ENCODE measurements at regions not wholly inside any gene's neighbourhood (a gene's known extent, or its start where the extent isn't known, plus 50 kb on each side); places are given as distances from the start of the nearest gene placed in this dataset.

GRCh38 chr3:72338942-72339669, 509.1 kb downstream of the SHQ1 start:
- Histone ChIP-seq H3K4me3 (no peak overlapping the region), H3K27ac (peak overlapping the region; percentile 10 to 67 (median 42)), H3K4me1 (peaks cover 8 to 13% of the 10 kb centered on the region in 2 donors), H3K27me3 (no peaks in the 10 kb centered on the region), H3K9me3 (no peaks in the 10 kb centered on the region), H3K36me3 (no peaks in the 10 kb centered on the region)
- intact Hi-C loops (cut with DNase I; ENCODE audit: low total_unique reads) (loop anchor here (2.0 kb wide), 1 partner anchor 108 kb away; the partner anchor contains the start of gene RYBP), in situ Hi-C loops (cut with MboI; ENCODE audit: low sequenced_read_pairs in 4 of 4) (no loop called here)
- peak; percentile 86 to 87 for ATAC-seq
- peak; percentile 72 to 81 for DNase-seq
- TF ChIP-seq POLR2A (IDR thresholded peaks at IDR 0.05) (no peak), CTCF (IDR thresholded peaks at IDR 0.05 in 4 of 5, conservative IDR thresholded peaks at IDR 0.05 in 1 of 5) (no peak)

GRCh38 chr3:72338082-72338941, 509.9 kb downstream of the SHQ1 start:
- no peak for TF ChIP-seq POLR2A (IDR thresholded peaks at IDR 0.05)
- TF ChIP-seq CTCF (IDR thresholded peaks at IDR 0.05 in 4 of 5, conservative IDR thresholded peaks at IDR 0.05 in 1 of 5): no peak
- no peaks in the 10 kb centered on the region for H3K9me3 ChIP-seq
- no peaks in the 10 kb centered on the region for H3K36me3 ChIP-seq
- ATAC-seq (no peak), DNase-seq (no peak)
- in situ Hi-C loops (cut with MboI; ENCODE audit: low sequenced_read_pairs in 4 of 4): no loop called here
- H3K4me1 ChIP-seq: peaks cover 8 to 13% of the 10 kb centered on the region in 2 donors
- H3K4me3 ChIP-seq: no peak overlapping the region
- H3K27me3 ChIP-seq: no peaks in the 10 kb centered on the region
- peak overlapping the region; percentile 10 to 67 (median 40) for H3K27ac ChIP-seq
- intact Hi-C loops (cut with DNase I; ENCODE audit: low total_unique reads): loop anchor here (2.0 kb wide), 1 partner anchor 108 kb away; the partner anchor contains the start of gene RYBP

- intact Hi-C loops (cut with DNase I; ENCODE audit: low total_unique reads): no loop called here
Measured at GRCh38 chr3:72337480-72337855, 510.8 kb downstream of the SHQ1 start.

More at GRCh38 chr3:72337480-72337855, 510.8 kb downstream of the SHQ1 start:
- no peak for ATAC-seq
- in situ Hi-C loops (cut with MboI; ENCODE audit: low sequenced_read_pairs in 4 of 4): no loop called here
- H3K4me1 ChIP-seq: peaks cover 8 to 13% of the 10 kb centered on the region in 2 donors
- no peaks in the 10 kb centered on the region for H3K9me3 ChIP-seq
- DNase-seq: no peak
- TF ChIP-seq POLR2A (IDR thresholded peaks at IDR 0.05) (no peak), CTCF (IDR thresholded peaks at IDR 0.05 in 4 of 5, conservative IDR thresholded peaks at IDR 0.05 in 1 of 5) (no peak)
- no peaks in the 10 kb centered on the region for H3K36me3 ChIP-seq
- no peaks in the 10 kb centered on the region for H3K27me3 ChIP-seq
- no peak overlapping the region for H3K4me3 ChIP-seq
- no peak overlapping the region for H3K27ac ChIP-seq

All from gastrocnemius medialis (tissue), 4 donors.